ENCODE measurements at regions not wholly inside any gene's neighbourhood (a gene's known extent, or its start where the extent isn't known, plus 50 kb on each side); places are given as distances from the start of the nearest gene placed in this dataset.
"Not testable (repeated sequence)": the region's sequence is repeated elsewhere in the genome, so short reads cannot be mapped to it uniquely, and the experiment has no call there.

- ATAC-seq, result peak; percentile 53
- not testable (repeated sequence) for H3K27ac ChIP-seq, H3K4me3 ChIP-seq, H3K9me3 ChIP-seq, H3K27me3 ChIP-seq, H3K4me1 ChIP-seq, H3K36me3 ChIP-seq
- WGBS, 2 donors (ENCODE audit: low coverage in 1 of 2), result 0% methylated on average over 1 of the region's 2 CpGs; no CpG with 5 or more reads in 1 of the 2 donors
- peak in 1 of 4 experiments; percentile 22 for TF ChIP-seq CTCF (IDR thresholded peaks at IDR 0.05)
Measured at GRCh38 chr10:46693218-46693617, 114.3 kb downstream of the SYT15 start.

- not testable (repeated sequence) for ATAC-seq, H3K9me3 ChIP-seq, H3K27ac ChIP-seq, H3K36me3 ChIP-seq, H3K4me3 ChIP-seq, H3K4me1 ChIP-seq, H3K27me3 ChIP-seq
Measured at GRCh38 chr10:46717264-46717663, 138.3 kb downstream of the SYT15 start.

DNA sequence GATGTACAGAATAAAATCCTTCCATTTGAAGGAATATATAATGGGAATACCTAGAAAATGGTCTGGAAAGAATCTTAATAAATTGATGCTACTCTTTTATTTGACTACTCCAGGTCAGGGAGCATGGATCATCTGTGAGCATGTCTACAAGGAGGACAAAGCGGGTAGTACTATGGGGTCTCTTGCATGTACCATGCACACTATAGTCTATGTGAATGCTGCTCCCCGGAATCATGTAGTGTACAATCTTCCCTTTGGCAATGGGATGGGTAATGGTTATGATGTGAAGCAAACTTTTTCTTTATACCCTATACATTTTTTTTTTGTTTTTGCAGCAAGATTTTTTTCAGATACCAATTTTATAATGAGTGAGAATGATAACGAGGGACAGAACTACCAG is 139.1 kb downstream of the SYT15 start:
- H3K36me3 ChIP-seq, ATAC-seq, H3K4me3 ChIP-seq, H3K27ac ChIP-seq, H3K9me3 ChIP-seq, H3K4me1 ChIP-seq, H3K27me3 ChIP-seq: not testable (repeated sequence)
- 74 to 92% methylated on average over 3 of the region's 3 CpGs for WGBS, 2 donors (ENCODE audit: low coverage in 1 of 2)

- WGBS, 2 donors (ENCODE audit: low coverage in 1 of 2), result no CpG with 5 or more reads among the region's 1 CpG
- H3K4me1 ChIP-seq, H3K4me3 ChIP-seq, H3K27ac ChIP-seq, ATAC-seq, H3K9me3 ChIP-seq, H3K36me3 ChIP-seq, H3K27me3 ChIP-seq: not testable (repeated sequence)
Measured at GRCh38 chr10:46720386-46720785, 141.5 kb downstream of the SYT15 start.

DNA sequence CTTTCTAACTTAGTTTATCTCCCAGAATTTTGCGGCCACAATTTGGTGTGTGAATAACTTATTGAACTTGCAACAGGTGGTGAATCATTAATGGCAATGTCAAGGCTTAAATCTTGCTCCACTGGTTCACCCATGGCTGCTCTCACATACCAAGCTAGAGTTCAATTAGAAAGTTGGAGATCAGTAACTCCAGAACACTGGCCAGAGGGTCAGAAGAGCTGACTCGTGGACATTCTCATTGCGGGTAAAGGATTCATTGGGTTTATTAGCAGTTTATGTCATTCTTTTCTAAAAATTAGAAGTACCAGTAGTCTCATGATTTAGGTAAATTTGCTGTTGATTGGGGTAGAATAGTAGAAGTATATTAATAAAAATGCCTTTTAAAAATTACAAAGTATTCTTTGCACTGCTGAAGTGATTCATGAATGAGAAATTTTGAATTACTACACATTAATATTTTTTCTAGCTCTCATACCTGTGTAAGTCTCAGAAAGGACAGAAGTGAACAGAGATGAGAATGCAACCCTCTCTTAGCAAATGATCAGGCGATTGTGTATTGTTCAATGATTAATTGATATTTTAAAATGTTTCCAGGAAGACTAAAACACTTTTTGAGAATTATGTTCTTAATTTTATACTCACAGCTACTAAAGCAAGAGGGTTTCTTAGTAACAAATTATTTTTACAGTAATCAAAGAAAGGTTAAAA is 142.0 kb downstream of the SYT15 start:
- H3K27me3 ChIP-seq, H3K9me3 ChIP-seq, H3K4me1 ChIP-seq, ATAC-seq, H3K4me3 ChIP-seq, H3K27ac ChIP-seq, H3K36me3 ChIP-seq: not testable (repeated sequence)
- 77 to 78% methylated on average over 3 of the region's 4 CpGs for WGBS, 2 donors (ENCODE audit: low coverage in 1 of 2)

DNA sequence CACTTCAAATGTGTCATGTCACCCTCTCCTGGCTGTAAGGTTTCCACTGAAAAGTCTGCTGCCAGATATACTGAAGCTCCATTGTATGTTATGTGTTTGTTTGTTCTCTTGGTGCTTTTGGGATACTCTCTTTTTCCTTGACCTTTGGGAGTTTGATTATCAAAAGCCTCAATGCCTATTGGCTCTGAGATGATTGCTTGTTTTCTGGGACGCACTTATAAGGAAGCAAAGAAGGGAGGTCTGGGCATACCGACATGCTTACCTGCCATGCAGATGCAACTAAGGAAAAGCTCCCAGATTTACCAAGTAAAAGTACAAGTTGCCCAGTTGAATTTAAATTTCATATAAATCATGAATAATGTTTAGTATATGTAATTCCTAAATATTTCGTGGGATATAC is 145.3 kb downstream of the SYT15 start:
- H3K36me3 ChIP-seq, ATAC-seq, H3K4me1 ChIP-seq, H3K27ac ChIP-seq, H3K27me3 ChIP-seq, H3K9me3 ChIP-seq, H3K4me3 ChIP-seq: not testable (repeated sequence)
- WGBS, 2 donors (ENCODE audit: low coverage in 1 of 2), result 75 to 86% methylated on average over 3 of the region's 3 CpGs

- not testable (repeated sequence) for H3K27ac ChIP-seq, H3K9me3 ChIP-seq, H3K27me3 ChIP-seq, H3K4me1 ChIP-seq, ATAC-seq, H3K4me3 ChIP-seq, H3K36me3 ChIP-seq
Measured at GRCh38 chr10:46728359-46728758, 149.4 kb downstream of the SYT15 start.

DNA sequence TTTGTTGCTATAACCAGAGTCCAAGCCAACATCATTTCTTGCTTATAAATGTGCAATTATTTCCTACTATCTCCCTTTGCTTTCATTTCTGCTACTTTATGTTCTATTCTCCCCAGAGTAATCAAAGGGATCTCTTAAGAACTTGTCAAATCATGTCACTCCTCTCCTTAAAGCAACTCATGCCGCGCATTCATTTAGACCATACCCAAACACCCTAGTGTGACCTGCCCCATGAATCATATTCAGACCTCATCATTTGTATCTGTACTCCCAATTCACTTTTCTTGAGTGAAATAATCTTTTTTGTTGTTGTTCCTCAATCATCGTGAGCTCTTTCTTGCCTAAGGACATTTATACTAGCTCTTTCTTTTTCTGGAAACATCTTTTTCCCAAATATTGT is 151.8 kb downstream of the SYT15 start:
- WGBS, 2 donors (ENCODE audit: low coverage in 1 of 2), result no CpG with 5 or more reads among the region's 3 CpGs
- not testable (repeated sequence) for H3K9me3 ChIP-seq, H3K4me1 ChIP-seq, H3K27me3 ChIP-seq, ATAC-seq, H3K36me3 ChIP-seq, H3K27ac ChIP-seq, H3K4me3 ChIP-seq

GRCh38 chr10:46733635-46734261 is 154.8 kb downstream of the SYT15 start:
- WGBS, 2 donors (ENCODE audit: low coverage in 1 of 2), result no CpG with 5 or more reads among the region's 1 CpG
- H3K27me3 ChIP-seq, ATAC-seq: not testable (repeated sequence)

GRCh38 chr10:46734262-46734642 is 155.3 kb downstream of the SYT15 start:
- not testable (repeated sequence) for H3K4me1 ChIP-seq, ATAC-seq, H3K27me3 ChIP-seq, H3K36me3 ChIP-seq, H3K9me3 ChIP-seq, H3K4me3 ChIP-seq, H3K27ac ChIP-seq

More at GRCh38 chr10:46733635-46734261, 154.8 kb downstream of the SYT15 start:
- not testable (repeated sequence) for H3K4me1 ChIP-seq, H3K36me3 ChIP-seq, H3K9me3 ChIP-seq, H3K27ac ChIP-seq, H3K4me3 ChIP-seq

DNA sequence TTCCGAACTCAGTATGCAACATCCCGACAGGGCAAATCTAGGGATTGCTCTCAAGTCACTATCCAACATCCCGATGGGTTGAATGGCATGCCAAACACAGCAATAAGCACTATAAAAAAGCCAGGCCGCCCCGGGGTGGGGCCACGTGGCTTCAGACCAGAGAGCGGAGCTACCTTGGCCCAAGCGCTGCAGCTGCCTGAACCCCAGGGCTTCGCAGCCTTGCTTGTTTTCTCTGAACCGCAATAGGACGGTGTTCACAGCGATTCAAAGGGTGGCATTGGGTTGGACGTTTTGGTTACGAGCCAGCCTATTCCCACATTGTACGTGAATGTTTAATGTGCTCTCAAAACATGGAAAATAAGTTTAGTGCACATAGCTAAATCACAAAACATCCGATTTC is 161.0 kb downstream of the SYT15 start:
- not testable (repeated sequence) for ATAC-seq, H3K4me3 ChIP-seq

DNA sequence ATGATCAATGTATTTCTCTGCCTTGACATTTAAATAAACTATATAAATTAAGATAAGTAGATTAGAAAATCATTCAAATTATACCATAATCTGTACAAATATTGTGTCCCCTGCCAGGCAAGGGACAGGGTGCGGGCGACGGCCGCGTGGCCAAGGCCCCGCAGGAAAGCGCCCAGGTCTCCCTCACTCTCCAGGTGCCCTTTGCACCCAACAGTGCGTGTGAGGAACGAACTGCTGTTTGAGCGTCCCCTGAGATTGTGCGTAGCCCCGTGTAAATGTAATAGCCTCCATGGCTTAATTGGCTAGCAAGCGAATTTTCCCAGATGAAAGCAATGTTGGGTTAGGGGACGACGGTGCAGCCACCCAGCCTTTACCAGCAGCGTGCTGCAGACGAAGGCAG is 161.4 kb downstream of the SYT15 start:
- H3K4me1 ChIP-seq, H3K27ac ChIP-seq, ATAC-seq, H3K9me3 ChIP-seq, H3K4me3 ChIP-seq, H3K36me3 ChIP-seq, H3K27me3 ChIP-seq: not testable (repeated sequence)
- 80% methylated on average over 3 of the region's 17 CpGs; no CpG with 5 or more reads in 1 of the 2 donors for WGBS, 2 donors (ENCODE audit: low coverage in 1 of 2)

More for the DNA sequence above, 161.0 kb downstream of the SYT15 start:
- not testable (repeated sequence) for H3K27me3 ChIP-seq, H3K9me3 ChIP-seq, H3K4me1 ChIP-seq, H3K27ac ChIP-seq, H3K36me3 ChIP-seq
- 10% methylated on average over 2 of the region's 16 CpGs; no CpG with 5 or more reads in 1 of the 2 donors for WGBS, 2 donors (ENCODE audit: low coverage in 1 of 2)

DNA sequence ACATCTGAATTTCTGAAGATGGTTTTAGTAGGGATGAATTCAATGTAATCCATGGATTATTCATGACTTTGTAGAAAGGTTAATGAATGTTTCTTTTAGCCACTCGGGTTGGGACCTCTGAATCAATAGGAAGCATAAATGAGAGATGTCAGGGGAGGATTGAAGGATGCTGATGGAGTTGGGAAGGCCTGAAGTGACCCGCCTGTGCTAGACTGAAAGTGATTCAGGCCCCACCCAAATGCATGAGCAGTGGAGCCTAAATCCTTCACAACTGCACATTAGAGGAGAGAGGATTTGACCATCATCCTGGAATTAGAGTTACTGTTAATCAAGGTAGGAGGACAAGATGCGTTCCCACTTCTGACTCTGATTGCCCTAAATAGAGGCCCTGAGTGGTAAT is 162.2 kb upstream of the PTPN20 start:
- not testable (repeated sequence) for H3K36me3 ChIP-seq, H3K9me3 ChIP-seq, H3K4me1 ChIP-seq, H3K4me3 ChIP-seq, ATAC-seq, H3K27me3 ChIP-seq, H3K27ac ChIP-seq
- 95% methylated on average over 2 of the region's 3 CpGs; no CpG with 5 or more reads in 1 of the 2 donors for WGBS, 2 donors (ENCODE audit: low coverage in 1 of 2)
